Ovary (tissue), 7 donors: ENCODE measurements at regions not wholly inside any gene's neighbourhood (a gene's known extent, or its start where the extent isn't known, plus 50 kb on each side); places are given as distances from the start of the nearest gene placed in this dataset.

ENCODE experiments used
- DNase-seq, 5 donors: peaks; one replicate each; pipeline ENCODE4 v3.0.0-alpha.2; 2019 to 2020
- H3K27ac ChIP-seq, 2 donors: fragments of 200-600 bp; one replicate each; pipeline versions ENCODE4 v1.5.1 to v1.8.0; 2019 to 2022
- H3K27me3 ChIP-seq: fragments of 200-600 bp; one replicate; pipeline ENCODE4 v1.8.0; 2022
- H3K36me3 ChIP-seq: fragments of 200-600 bp; sonication (generic); one replicate; pipeline ENCODE4 v1.5.1; 2019
- H3K4me1 ChIP-seq: one replicate; pipeline ENCODE4 v1.8.1; 2013; ENCODE audit warnings: mild to moderate bottlenecking, moderate library complexity; ENCODE audit not compliant: insufficient read depth
- H3K4me3 ChIP-seq: fragments of 200-600 bp; sonication (generic); one replicate; pipeline ENCODE4 v1.5.1; 2017
- H3K9me3 ChIP-seq, 2 donors: fragments of 200-600 bp in 1 of 2; sonication (generic) in 1 of 2; one replicate each; pipeline versions ENCODE4 v1.5.1 to v1.8.1; 2013 to 2019; ENCODE audit warnings: mild to moderate bottlenecking in 1 of 2, moderate library complexity in 1 of 2
- EP300 ChIP-seq: sonication (generic); formaldehyde crosslinking; IDR thresholded peaks from one replicate; pipeline ENCODE4 v1.6.1; 2017; ENCODE audit warnings: antibody characterized with exemption
- POLR2A ChIP-seq: fragments of 450-650 bp; IDR thresholded peaks from one replicate; pipeline ENCODE4 v1.6.1; 2017; ENCODE audit warnings: antibody characterized with exemption, mild to moderate bottlenecking, moderate library complexity
- WGBS, 3 donors: extraction: QIAGEN DNeasy Blood & Tissue Kit in 1 of 3; methylation state at CpG; one replicate each; pipeline versions ENCODE4 v1.1.5 to v1.1.7; 2013 to 2017; 5-methylcytosine and 5-hydroxymethylcytosine counted together
- intact Hi-C, 4 donors: fragments of 100-400 bp; cut with DNase I; formaldehyde crosslinking; loops; one replicate each; pipeline versions ENCODE4 v1.11.0 to v1.15.1; 2022 to 2023
- TF ChIP-seq, protein P1 (sequence below), 3 donors: fragments of 450-650 bp in 2 of 3; fragments of 200-600 bp in 1 of 3; IDR thresholded peaks; one replicate each; pipeline versions ENCODE4 v1.5.1 to v1.8.0; 2016 to 2022; ENCODE audit warnings: antibody characterized with exemption in 3 of 3, mild to moderate bottlenecking in 1 of 3
- donor health status: DM: no; HTN: no; CAD: no; lungs with moderate emphysema.
- donor health status: DM: no; HTN: no; CAD: no.
- donor health status: Bipolar disorder and iron deficiency.
- donor health status: DM: no; HTN: no; CAD: no.
- donor health status: DM: yes; HTN: yes; CAD: no.

DNA sequence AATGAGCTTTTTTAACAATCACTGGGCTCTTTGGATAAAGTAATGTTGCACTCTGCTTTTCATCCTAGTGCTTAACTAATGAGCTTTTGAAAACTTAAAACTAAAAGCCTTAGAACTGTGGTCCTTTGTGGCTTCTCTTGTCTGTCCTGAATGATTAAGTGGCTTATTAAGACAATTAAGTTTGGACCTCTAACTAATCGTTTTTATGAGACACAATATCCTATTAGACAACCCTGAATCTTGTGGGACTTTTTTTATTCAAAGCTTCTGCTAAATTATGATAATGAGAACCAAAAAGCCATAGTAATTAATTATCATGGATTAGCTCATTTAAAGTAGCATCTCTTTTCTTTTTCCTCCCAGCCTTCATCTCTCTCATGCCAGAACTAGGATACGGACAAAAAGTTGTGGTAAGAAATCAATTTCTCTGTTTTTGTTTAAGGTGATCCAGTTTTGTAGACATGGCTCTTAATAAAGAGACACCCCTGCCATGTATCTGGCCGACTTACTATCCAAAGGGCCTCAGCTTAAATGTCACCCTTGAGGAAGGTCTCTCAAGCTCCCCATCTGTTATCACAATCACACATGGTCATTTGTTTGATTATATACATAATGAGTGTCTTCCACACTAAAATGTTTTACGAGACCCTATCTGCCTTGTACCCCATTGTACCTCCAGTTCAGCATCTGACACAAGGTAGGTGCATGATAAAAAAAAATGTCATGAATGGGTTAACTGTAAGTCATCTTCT is 384.4 kb upstream of the IRAK1BP1 start:
- Histone ChIP-seq H3K36me3 (no peaks in the 10 kb centered on the region), H3K9me3 (no peaks in the 10 kb centered on the region), H3K27ac (no peak overlapping the region), H3K27me3 (no peaks in the 10 kb centered on the region), H3K4me1 (no peaks in the 10 kb centered on the region), H3K4me3 (no peak overlapping the region)
- intact Hi-C loops = no loop called here
- TF ChIP-seq EP300 (no peak), POLR2A (no peak)
- TF ChIP-seq, protein P1, sequence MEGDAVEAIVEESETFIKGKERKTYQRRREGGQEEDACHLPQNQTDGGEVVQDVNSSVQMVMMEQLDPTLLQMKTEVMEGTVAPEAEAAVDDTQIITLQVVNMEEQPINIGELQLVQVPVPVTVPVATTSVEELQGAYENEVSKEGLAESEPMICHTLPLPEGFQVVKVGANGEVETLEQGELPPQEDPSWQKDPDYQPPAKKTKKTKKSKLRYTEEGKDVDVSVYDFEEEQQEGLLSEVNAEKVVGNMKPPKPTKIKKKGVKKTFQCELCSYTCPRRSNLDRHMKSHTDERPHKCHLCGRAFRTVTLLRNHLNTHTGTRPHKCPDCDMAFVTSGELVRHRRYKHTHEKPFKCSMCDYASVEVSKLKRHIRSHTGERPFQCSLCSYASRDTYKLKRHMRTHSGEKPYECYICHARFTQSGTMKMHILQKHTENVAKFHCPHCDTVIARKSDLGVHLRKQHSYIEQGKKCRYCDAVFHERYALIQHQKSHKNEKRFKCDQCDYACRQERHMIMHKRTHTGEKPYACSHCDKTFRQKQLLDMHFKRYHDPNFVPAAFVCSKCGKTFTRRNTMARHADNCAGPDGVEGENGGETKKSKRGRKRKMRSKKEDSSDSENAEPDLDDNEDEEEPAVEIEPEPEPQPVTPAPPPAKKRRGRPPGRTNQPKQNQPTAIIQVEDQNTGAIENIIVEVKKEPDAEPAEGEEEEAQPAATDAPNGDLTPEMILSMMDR (IDR thresholded peaks at IDR 0.05) = no peak
- no peak for DNase-seq
- 72 to 80% (median 78%) methylated on average over 4 of the region's 4 CpGs for WGBS, 3 donors

- Histone ChIP-seq H3K27ac (no peak overlapping the region), H3K36me3 (no peaks in the 10 kb centered on the region), H3K4me1 (no peaks in the 10 kb centered on the region), H3K27me3 (no peaks in the 10 kb centered on the region), H3K9me3 (no peaks in the 10 kb centered on the region), H3K4me3 (no peak overlapping the region)
- intact Hi-C loops = no loop called here
- no peak for DNase-seq
- 54 to 80% (median 62%) methylated on average over 2 of the region's 2 CpGs for WGBS, 3 donors
- TF ChIP-seq, protein P1 (IDR thresholded peaks at IDR 0.05) = no peak
- TF ChIP-seq EP300 = no peak
- no peak for TF ChIP-seq POLR2A
Measured at GRCh38 chr6:78483553-78484197, 383.7 kb upstream of the IRAK1BP1 start.

- 93 to 97% (median 94%) methylated on average over 1 of the region's 1 CpG for WGBS, 3 donors
- H3K4me3 ChIP-seq = no peak overlapping the region
- H3K27ac ChIP-seq = no peak overlapping the region
- H3K27me3 ChIP-seq = no peaks in the 10 kb centered on the region
- H3K9me3 ChIP-seq = no peaks in the 10 kb centered on the region
- no peak for DNase-seq
- no peaks in the 10 kb centered on the region for H3K36me3 ChIP-seq
- TF ChIP-seq, protein P1 (IDR thresholded peaks at IDR 0.05) = no peak
- intact Hi-C loops = no loop called here
- H3K4me1 ChIP-seq = no peaks in the 10 kb centered on the region
Measured at GRCh38 chr6:78484198-78485064, 382.9 kb upstream of the IRAK1BP1 start.

DNA sequence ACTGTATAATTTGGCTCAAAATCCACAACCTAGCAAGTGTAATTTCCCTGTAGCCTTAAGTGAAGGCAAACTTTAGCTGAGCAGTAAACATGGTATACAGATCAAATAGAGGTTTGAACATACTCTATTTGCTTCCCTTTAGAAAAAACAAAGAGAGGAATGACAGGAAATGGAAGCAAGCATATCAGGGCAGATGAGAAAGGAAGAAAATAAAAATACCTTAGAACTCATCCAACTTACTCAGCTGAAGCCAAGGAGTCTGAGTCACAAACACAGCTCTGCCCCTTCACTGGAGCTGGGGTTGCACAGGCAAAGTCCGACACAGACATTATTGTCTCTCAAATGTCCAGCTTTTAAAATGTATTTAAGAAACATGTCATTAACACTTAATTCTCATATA is 379.9 kb upstream of the IRAK1BP1 start:
- H3K36me3 ChIP-seq = no peaks in the 10 kb centered on the region
- DNase-seq = no peak
- WGBS, 3 donors = 68 to 95% (median 78%) methylated on average over 1 of the region's 1 CpG
- H3K4me3 ChIP-seq = no peak overlapping the region
- H3K27me3 ChIP-seq = no peaks in the 10 kb centered on the region
- TF ChIP-seq EP300 (no peak), POLR2A (no peak)
- TF ChIP-seq, protein P1 (IDR thresholded peaks at IDR 0.05) = no peak
- no peaks in the 10 kb centered on the region for H3K4me1 ChIP-seq
- no peak overlapping the region for H3K27ac ChIP-seq
- intact Hi-C loops = no loop called here
- no peaks in the 10 kb centered on the region for H3K9me3 ChIP-seq
